BLaER1 treated with 17β-estradiol and CSF1 and Interleukin-3, amounts not matched to agents 10 nM and 100 nM (cell line): ENCODE measurements at regions not wholly inside any gene's neighbourhood (a gene's known extent, or its start where the extent isn't known, plus 50 kb on each side); places are given as distances from the start of the nearest gene placed in this dataset.
A peak's percentile ranks its signal among the peaks of the same experiment; 100 is the strongest.

Experiments used
- H3K27ac ChIP-seq, 11 experiments: shearing (Covaris generic); formaldehyde crosslinking; 2 replicates each; pipeline ENCODE4 v1.8.1; 2022
- H3K27me3 ChIP-seq, 11 experiments: shearing (Covaris generic); formaldehyde crosslinking; 2 replicates each; pipeline ENCODE4 v1.8.1; 2022
- H3K36me3 ChIP-seq, 11 experiments: shearing (Covaris generic); formaldehyde crosslinking; 2 replicates each; pipeline ENCODE4 v1.8.1; 2022
- H3K4me1 ChIP-seq, 10 experiments: shearing (Covaris generic); formaldehyde crosslinking; 2 replicates each; pipeline ENCODE4 v1.8.1; 2022
- H3K4me2 ChIP-seq, 11 experiments: shearing (Covaris generic); formaldehyde crosslinking; 2 replicates each; pipeline ENCODE4 v1.8.1; 2022
- H3K4me3 ChIP-seq, 10 experiments: shearing (Covaris generic); formaldehyde crosslinking; 2 replicates each; pipeline ENCODE4 v1.8.1; 2022
- H3K9ac ChIP-seq, 11 experiments: shearing (Covaris generic); formaldehyde crosslinking; 2 replicates each; pipeline ENCODE4 v1.8.1; 2022
- H3K9me3 ChIP-seq, 11 experiments: shearing (Covaris generic); formaldehyde crosslinking; replicated peaks in 1 of 11; 2 replicates each; pipeline ENCODE4 v1.8.1; 2022
- H4K20me1 ChIP-seq, 11 experiments: shearing (Covaris generic); formaldehyde crosslinking; 2 replicates each; pipeline ENCODE4 v1.8.1; 2022
- Cebpa-rat ChIP-seq, 11 experiments: shearing (Covaris generic); IDR thresholded peaks; 2 replicates each; pipeline ENCODE4 v1.8.1; 2022

DNA sequence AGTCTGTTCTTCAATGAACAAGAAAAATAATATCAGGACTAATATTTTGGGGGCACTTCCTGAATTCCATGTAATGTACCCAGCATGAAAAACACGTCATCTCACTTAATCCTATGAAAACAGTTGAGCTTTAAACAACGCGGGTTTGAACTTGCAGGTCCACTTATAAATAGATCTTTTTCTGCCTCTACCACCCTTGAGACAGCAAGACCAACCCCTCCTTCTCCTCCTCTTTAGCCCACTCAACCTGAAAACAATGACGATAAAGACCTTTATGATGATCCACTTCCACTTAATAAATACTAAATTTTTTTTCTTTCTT, 203.9 kb upstream of the KRR1 start:
- TF ChIP-seq Cebpa-rat (IDR thresholded peaks at IDR 0.05), result no peak
- no peaks in the 10 kb centered on the region for H3K27me3 ChIP-seq
- no peak overlapping the region for H3K4me3 ChIP-seq
- no peak overlapping the region for H3K4me2 ChIP-seq
- no peak overlapping the region for H3K9ac ChIP-seq
- no peak overlapping the region for H3K27ac ChIP-seq
- 0 out of 22 replicates have a peak, but pooled peaks cover 0 to 3% (median 0%) of the 10 kb centered on the region in 11 experiments for H3K9me3 ChIP-seq
- H4K20me1 ChIP-seq, result no peaks in the 10 kb centered on the region
- peaks cover 0 to 13% (median 10%) of the 10 kb centered on the region in 10 experiments; a peak in 10 of 20 replicates for H3K4me1 ChIP-seq
- H3K36me3 ChIP-seq, result no peaks in the 10 kb centered on the region

DNA sequence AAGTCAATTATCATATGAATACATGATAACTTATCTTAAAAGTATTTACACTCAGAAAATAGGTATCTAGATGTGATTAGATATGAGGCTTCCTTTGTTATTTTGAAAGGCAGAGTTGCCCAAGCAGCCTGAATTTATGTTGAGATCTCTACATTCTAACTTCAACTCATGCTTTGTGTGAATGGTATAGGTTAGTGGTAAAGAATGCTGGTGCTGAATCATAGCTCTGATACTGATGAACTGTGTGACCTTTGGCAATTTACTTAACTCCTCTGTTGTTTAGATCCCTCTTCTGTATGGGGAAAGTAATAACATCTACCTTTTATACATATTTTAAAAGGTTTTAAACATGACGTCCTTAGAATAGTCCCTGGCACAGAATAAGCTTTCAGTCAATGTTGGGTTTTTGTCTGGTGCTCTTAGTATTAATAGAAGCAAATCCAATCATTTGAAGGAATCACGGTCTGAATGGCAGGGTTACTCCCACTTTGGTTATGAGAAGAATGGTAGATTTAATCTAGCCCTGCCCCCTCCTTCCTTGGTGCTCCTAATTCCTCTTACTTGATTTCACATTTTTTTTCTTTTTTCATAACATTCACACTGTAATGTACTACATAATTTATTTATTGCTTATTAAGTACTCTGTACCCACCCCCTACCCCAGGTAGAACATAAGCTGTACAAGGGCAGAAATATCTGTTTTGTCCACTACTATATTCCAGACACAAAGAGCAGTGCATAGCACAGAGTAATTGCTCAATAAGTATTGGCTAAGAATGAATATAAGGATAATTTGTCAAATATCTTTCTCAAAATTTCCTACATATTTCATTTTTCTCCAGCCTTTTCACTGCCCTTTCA, 203.3 kb upstream of the KRR1 start:
- Histone ChIP-seq H3K36me3 (no peaks in the 10 kb centered on the region), H4K20me1 (no peaks in the 10 kb centered on the region), H3K9me3 (0 out of 22 replicates have a peak, but pooled peaks cover 0 to 3% (median 0%) of the 10 kb centered on the region in 11 experiments), H3K27ac (no peak overlapping the region), H3K27me3 (no peaks in the 10 kb centered on the region), H3K4me2 (no peak overlapping the region), H3K9ac (no peak overlapping the region), H3K4me3 (no peak overlapping the region), H3K4me1 (peaks cover 0 to 13% (median 10%) of the 10 kb centered on the region in 10 experiments; a peak in 10 of 20 replicates)
- no peak for TF ChIP-seq Cebpa-rat (IDR thresholded peaks at IDR 0.05)

DNA sequence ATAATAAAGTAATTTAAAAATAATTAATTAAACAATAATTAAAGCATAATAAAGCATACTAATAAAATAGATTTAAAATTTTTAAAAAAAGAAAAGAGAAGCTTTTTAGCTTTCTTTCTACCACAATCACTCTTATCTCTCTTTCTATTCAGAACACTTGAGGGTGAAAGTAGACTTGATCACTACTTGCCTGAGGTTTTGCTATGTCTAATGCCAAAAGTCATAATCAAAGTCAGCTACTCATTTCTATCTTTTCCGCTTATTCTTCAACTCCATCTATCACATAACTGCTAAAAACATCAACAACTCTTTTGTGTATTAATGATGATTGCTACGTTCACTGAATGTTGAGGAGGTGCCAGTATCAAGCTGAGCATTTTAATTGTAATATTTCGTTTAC, 202.0 kb upstream of the KRR1 start:
- Histone ChIP-seq H3K4me2 (no peak overlapping the region), H3K9ac (no peak overlapping the region), H3K36me3 (no peaks in the 10 kb centered on the region), H4K20me1 (no peaks in the 10 kb centered on the region), H3K9me3 (0 out of 22 replicates have a peak, but pooled peaks cover 0 to 3% (median 0%) of the 10 kb centered on the region in 11 experiments), H3K4me3 (no peak overlapping the region), H3K4me1 (peaks cover 0 to 13% (median 10%) of the 10 kb centered on the region in 10 experiments; a peak in 12 of 20 replicates), H3K27ac (no peak overlapping the region), H3K27me3 (no peaks in the 10 kb centered on the region)
- TF ChIP-seq Cebpa-rat (IDR thresholded peaks at IDR 0.05), result no peak

DNA sequence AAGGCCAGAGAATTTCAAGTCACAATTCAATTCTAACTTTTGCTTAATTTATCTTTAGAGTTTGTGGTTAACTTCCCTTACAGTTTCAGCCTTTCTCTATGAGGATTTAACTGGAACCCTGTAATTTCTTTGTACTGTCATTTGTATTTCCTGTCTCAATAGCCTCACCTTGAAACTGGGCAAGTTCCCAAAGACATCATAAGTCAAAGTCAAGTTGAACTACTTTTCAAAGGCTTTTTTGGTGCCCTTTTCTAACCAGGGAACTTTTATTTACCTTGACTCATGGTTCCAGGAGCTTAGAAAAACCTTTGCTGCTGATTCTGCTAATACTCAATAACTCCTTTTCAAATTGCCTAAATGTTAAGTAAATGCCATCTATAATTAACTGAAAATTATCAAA, 200.8 kb upstream of the KRR1 start:
- H4K20me1 ChIP-seq, result no peaks in the 10 kb centered on the region
- H3K9ac ChIP-seq, result no peak overlapping the region
- no peak for TF ChIP-seq Cebpa-rat (IDR thresholded peaks at IDR 0.05)
- no peak overlapping the region for H3K27ac ChIP-seq
- H3K4me3 ChIP-seq, result no peak overlapping the region
- H3K9me3 ChIP-seq, result no peaks in the 10 kb centered on the region
- no peaks in the 10 kb centered on the region for H3K36me3 ChIP-seq
- peaks cover 9 to 23% (median 16%) of the 10 kb centered on the region in 10 experiments for H3K4me1 ChIP-seq
- no peak overlapping the region for H3K4me2 ChIP-seq
- H3K27me3 ChIP-seq, result no peaks in the 10 kb centered on the region

DNA sequence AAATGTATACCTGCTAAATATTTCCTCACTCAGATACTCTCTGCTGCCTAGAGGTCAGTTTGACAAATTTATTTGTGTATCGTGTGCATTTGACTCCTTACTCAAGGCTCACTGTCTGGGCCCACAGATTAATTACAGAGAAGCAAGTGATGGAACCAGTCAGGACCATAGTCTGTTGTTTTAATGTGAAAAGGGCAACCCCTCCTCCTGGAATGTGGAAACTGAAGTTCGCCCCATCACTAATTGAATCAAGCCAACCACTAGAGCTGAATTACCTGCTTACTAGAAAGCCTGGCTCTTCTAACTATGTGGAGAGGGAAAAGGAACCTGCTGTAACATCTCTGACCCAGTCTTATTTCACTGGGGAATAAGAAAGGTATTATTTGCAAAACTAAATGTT, 199.9 kb upstream of the KRR1 start:
- Histone ChIP-seq H4K20me1 (no peaks in the 10 kb centered on the region), H3K4me3 (no peak overlapping the region), H3K9ac (no peak overlapping the region), H3K27ac (no peak overlapping the region), H3K9me3 (no peaks in the 10 kb centered on the region), H3K4me1 (peaks cover 16 to 27% (median 23%) of the 10 kb centered on the region in 10 experiments), H3K36me3 (no peaks in the 10 kb centered on the region), H3K27me3 (no peaks in the 10 kb centered on the region), H3K4me2 (no peak overlapping the region)
- no peak for TF ChIP-seq Cebpa-rat (IDR thresholded peaks at IDR 0.05)

DNA sequence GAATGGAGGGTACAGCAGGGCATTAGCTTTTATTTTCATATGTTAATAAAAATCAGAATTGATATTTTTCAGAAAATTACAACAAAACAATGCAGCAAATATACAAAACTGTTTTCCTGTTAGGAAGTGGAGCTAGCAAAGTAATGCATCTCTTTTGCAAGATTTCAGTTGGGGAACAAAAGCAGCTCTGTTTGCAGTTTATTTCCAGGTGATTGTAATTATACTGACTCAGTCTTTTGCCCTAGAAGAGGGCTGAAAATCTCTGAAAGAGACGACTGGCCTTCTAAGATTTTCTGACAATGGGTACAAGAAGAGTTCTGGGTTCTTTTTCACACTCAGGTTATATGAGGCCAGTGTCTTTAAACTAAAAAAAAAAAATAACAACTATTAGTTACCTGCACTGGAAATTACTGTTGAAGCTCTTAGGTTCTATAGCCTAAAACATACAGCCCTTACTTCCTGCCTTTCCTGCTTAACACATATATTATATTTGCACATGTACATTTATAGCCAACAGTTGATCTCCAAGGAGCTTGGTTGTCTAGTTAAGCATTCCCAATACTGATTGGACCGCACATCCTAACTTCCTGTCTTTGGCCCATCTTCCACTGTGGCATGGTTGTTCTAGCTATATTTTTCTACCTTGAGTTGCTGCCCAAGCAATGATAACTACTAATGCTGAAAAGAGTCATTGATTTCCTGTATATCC, 199.1 kb upstream of the KRR1 start:
- no peaks in the 10 kb centered on the region for H4K20me1 ChIP-seq
- no peak overlapping the region for H3K27ac ChIP-seq
- no peaks in the 10 kb centered on the region for H3K27me3 ChIP-seq
- H3K4me3 ChIP-seq, result no peak overlapping the region
- H3K9me3 ChIP-seq, result no peaks in the 10 kb centered on the region
- 0 out of 22 replicates have a peak overlapping the region, but pooled peaks of 1 of the 11 experiments have one; percentile 7 for H3K4me2 ChIP-seq
- no peak overlapping the region for H3K9ac ChIP-seq
- peaks cover 20 to 29% (median 26%) of the 10 kb centered on the region in 10 experiments for H3K4me1 ChIP-seq
- H3K36me3 ChIP-seq, result no peaks in the 10 kb centered on the region
- TF ChIP-seq Cebpa-rat (IDR thresholded peaks at IDR 0.05), result no peak

DNA sequence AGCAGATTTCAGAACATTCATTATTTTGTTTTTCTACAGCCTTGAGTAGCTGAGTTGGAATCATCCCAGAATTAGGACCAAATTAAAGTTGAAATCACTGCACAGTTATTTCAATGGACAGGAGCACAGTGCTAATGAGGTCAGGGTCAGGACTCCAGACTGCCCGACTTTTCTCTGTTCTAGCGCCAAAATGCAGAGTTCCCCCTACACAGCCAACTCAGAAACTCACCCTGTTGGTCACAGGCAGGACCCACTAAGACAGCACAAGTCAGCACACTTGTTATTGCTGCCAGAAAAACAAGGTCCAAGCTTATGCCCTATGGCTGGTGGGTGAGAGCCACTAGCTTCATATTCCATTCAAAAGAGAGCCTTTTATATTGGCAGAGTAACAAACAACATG, 198.1 kb upstream of the KRR1 start:
- Histone ChIP-seq H3K4me3 (no peak overlapping the region), H3K36me3 (no peaks in the 10 kb centered on the region), H3K27ac (no peak overlapping the region), H3K4me2 (no peak overlapping the region), H4K20me1 (no peaks in the 10 kb centered on the region), H3K4me1 (peaks cover 20 to 37% (median 26%) of the 10 kb centered on the region in 10 experiments), H3K27me3 (no peaks in the 10 kb centered on the region), H3K9me3 (no peaks in the 10 kb centered on the region), H3K9ac (no peak overlapping the region)
- no peak for TF ChIP-seq Cebpa-rat (IDR thresholded peaks at IDR 0.05)

DNA sequence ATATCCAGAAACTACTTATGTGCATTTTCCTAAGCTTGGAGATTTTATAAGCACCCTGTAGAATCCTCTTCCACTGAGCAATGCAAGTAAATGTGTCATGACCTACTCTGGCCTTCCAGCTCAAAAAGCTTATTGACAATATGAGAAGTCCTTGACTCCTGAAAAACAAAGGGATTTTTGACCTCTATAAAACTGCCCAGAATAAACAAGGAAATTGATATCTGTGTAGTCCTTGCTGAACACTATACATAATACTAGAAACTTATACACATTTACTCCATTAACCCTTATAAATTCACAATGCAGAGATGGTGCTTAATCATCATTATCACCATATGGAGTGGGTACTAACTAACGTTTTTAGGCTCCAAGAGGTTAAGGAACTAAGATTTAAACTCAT, 197.4 kb upstream of the KRR1 start:
- Histone ChIP-seq H3K9ac (no peak overlapping the region), H4K20me1 (no peaks in the 10 kb centered on the region), H3K4me2 (no peak overlapping the region), H3K27me3 (no peaks in the 10 kb centered on the region), H3K36me3 (no peaks in the 10 kb centered on the region), H3K27ac (no peak overlapping the region), H3K4me3 (no peak overlapping the region), H3K9me3 (no peaks in the 10 kb centered on the region), H3K4me1 (peaks cover 20 to 41% (median 26%) of the 10 kb centered on the region in 10 experiments)
- no peak for TF ChIP-seq Cebpa-rat (IDR thresholded peaks at IDR 0.05)

DNA sequence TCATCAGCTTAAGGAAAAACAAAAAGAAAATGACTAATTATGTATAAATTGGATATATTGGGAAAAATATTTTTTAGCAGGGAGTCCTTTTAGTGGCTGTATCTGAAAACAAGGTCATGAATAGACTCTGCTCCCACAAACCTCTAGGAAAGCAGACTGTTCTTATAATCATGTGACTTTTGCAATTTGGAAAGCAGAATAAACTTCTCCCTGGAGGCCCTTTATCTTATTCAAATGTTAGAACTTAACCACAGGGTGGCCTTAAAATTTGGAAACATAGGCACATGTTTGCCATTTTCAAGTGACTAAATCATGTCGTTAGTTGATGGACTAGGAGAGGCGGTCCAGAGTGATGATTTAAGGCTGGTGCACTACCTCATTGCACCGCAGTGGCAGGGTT, 196.6 kb upstream of the KRR1 start:
- Histone ChIP-seq H3K36me3 (no peaks in the 10 kb centered on the region), H4K20me1 (no peaks in the 10 kb centered on the region), H3K27me3 (no peaks in the 10 kb centered on the region), H3K4me2 (peak overlapping the region in 5 of 11 experiments; percentile 56 to 78 (median 72); a peak in 8 of 22 replicates), H3K4me1 (peaks cover 20 to 41% (median 26%) of the 10 kb centered on the region in 10 experiments), H3K4me3 (no peak overlapping the region), H3K27ac (peak overlapping the region in 2 of 11 experiments; percentile 54 to 62; a peak in 2 of 22 replicates), H3K9ac (no peak overlapping the region), H3K9me3 (no peaks in the 10 kb centered on the region)
- TF ChIP-seq Cebpa-rat (IDR thresholded peaks at IDR 0.05), result no peak
